B cell (primary cell): ENCODE measurements at regions not wholly inside any gene's neighbourhood (a gene's known extent, or its start where the extent isn't known, plus 50 kb on each side); places are given as distances from the start of the nearest gene placed in this dataset.

Source experiments
- EZH2 ChIP-seq: IDR thresholded peaks from 2 replicates; pipeline ENCODE4 v1.6.1; 2012; ENCODE audit warnings: borderline replicate concordance, low read depth, mild to moderate bottlenecking, moderate library complexity, low read length; ENCODE audit not compliant: insufficient read depth, poor library complexity, severe bottlenecking
- TF ChIP-seq, protein P1 (sequence below): fragments of 200-600 bp; IDR thresholded peaks from one replicate; pipeline ENCODE4 v1.8.0; 2022; ENCODE audit warnings: antibody characterized with exemption, mild to moderate bottlenecking

DNA sequence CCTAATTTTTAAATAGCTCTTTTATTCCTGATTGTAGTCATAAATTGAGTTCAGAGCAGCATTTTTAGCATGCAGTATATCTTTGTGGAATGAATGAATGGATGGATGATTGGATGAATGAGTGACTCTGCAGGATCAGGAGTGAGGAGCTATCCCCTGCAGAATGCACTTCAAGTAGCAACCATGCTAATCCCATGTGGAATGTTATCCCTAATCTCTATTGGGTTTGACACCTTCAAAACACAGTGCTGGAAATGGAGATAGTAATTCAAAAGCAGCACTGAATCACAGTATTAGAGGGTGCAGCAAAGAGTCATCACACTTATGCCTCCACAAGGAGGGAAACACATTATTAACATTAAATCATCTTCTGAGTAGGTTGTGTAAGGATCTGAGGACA, 501.9 kb downstream of the SHISA9 start:
- TF ChIP-seq, protein P1, sequence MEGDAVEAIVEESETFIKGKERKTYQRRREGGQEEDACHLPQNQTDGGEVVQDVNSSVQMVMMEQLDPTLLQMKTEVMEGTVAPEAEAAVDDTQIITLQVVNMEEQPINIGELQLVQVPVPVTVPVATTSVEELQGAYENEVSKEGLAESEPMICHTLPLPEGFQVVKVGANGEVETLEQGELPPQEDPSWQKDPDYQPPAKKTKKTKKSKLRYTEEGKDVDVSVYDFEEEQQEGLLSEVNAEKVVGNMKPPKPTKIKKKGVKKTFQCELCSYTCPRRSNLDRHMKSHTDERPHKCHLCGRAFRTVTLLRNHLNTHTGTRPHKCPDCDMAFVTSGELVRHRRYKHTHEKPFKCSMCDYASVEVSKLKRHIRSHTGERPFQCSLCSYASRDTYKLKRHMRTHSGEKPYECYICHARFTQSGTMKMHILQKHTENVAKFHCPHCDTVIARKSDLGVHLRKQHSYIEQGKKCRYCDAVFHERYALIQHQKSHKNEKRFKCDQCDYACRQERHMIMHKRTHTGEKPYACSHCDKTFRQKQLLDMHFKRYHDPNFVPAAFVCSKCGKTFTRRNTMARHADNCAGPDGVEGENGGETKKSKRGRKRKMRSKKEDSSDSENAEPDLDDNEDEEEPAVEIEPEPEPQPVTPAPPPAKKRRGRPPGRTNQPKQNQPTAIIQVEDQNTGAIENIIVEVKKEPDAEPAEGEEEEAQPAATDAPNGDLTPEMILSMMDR: no peak
- TF ChIP-seq EZH2: no peak
